Liver (tissue), 8 donors: ENCODE measurements at regions not wholly inside any gene's neighbourhood (a gene's known extent, or its start where the extent isn't known, plus 50 kb on each side); places are given as distances from the start of the nearest gene placed in this dataset.
A peak's percentile ranks its signal among the peaks of the same experiment; 100 is the strongest.

ENCODE experiments used
- DNase-seq: peaks from one replicate; pipeline ENCODE4 v3.0.0-alpha.2; 2017; ENCODE audit warnings: low spot score
- H3K27ac ChIP-seq, 2 donors: one replicate each; pipeline ENCODE4 v1.7.0; 2013; ENCODE audit warnings: inconsistent platforms in 2 of 2, low read length in 2 of 2, control low read depth in 1 of 2, low read depth in 1 of 2, mild to moderate bottlenecking in 1 of 2
- H3K27me3 ChIP-seq, 4 donors: one replicate each; pipeline versions ENCODE4 v1.6.1 to v1.7.0; 2013; ENCODE audit warnings: low read length in 3 of 4, inconsistent platforms in 1 of 4, mild to moderate bottlenecking in 1 of 4, moderate library complexity in 1 of 4; ENCODE audit not compliant: control insufficient read depth in 4 of 4, insufficient read depth in 4 of 4
- H3K36me3 ChIP-seq, 4 donors: one replicate each; pipeline versions ENCODE4 v1.6.1 to v1.7.0; 2013; ENCODE audit warnings: low read length in 3 of 4, mild to moderate bottlenecking in 3 of 4, low read depth in 1 of 4, moderate library complexity in 1 of 4; ENCODE audit not compliant: control insufficient read depth in 4 of 4, insufficient read depth in 3 of 4
- H3K4me1 ChIP-seq, 4 donors: one replicate each; pipeline versions ENCODE4 v1.6.1 to v1.7.0; 2013; ENCODE audit warnings: low read length in 3 of 4, mild to moderate bottlenecking in 3 of 4, moderate library complexity in 1 of 4; ENCODE audit not compliant: control insufficient read depth in 4 of 4, insufficient read depth in 4 of 4
- H3K4me3 ChIP-seq, 3 donors: one replicate each; pipeline versions ENCODE4 v1.6.1 to v1.7.0; 2013; ENCODE audit warnings: low read length in 3 of 3, control low read depth in 1 of 3, low read depth in 1 of 3, mild to moderate bottlenecking in 1 of 3
- H3K9ac ChIP-seq, 2 donors: one replicate each; pipeline ENCODE4 v1.7.0; 2013; ENCODE audit warnings: low read length in 2 of 2, mild to moderate bottlenecking in 2 of 2, moderate library complexity in 2 of 2, control low read depth in 1 of 2, low read depth in 1 of 2
- H3K9me3 ChIP-seq, 4 donors: one replicate each; pipeline versions ENCODE4 v1.6.1 to v1.7.0; 2013; ENCODE audit warnings: low read length in 3 of 4; ENCODE audit not compliant: control insufficient read depth in 4 of 4
- CTCF ChIP-seq: fragments of 150-350 bp; IDR thresholded peaks from 2 replicates; pipeline ENCODE4 v1.5.1; 2017; ENCODE audit warnings: improper control_type of control experiment, low read depth, low read length; ENCODE audit not compliant: missing input control
- EGR1 ChIP-seq, 2 donors: IDR thresholded peaks; 2 replicates each; pipeline ENCODE4 v1.6.1; 2016 to 2018; ENCODE audit warnings: antibody characterized with exemption in 2 of 2, low read depth in 2 of 2
- FOXA1 ChIP-seq: IDR thresholded peaks from 2 replicates; pipeline ENCODE4 v1.6.1; 2016; ENCODE audit warnings: antibody characterized with exemption
- FOXA2 ChIP-seq: IDR thresholded peaks from 2 replicates; pipeline ENCODE4 v1.6.1; 2016; ENCODE audit warnings: antibody characterized with exemption
- GABPA ChIP-seq, 2 donors: IDR thresholded peaks in 1 of 2; conservative IDR thresholded peaks in 1 of 2; 2 replicates each; pipeline ENCODE4 v1.6.1; 2016; ENCODE audit warnings: antibody characterized with exemption in 2 of 2, mild to moderate bottlenecking in 1 of 2, moderate library complexity in 1 of 2
- HNF4A ChIP-seq, 2 donors: conservative IDR thresholded peaks; 2 replicates each; pipeline ENCODE4 v1.6.1; 2016; ENCODE audit warnings: antibody characterized with exemption in 2 of 2, mild to moderate bottlenecking in 2 of 2
- HNF4G ChIP-seq: IDR thresholded peaks from 2 replicates; pipeline ENCODE4 v1.6.1; 2016; ENCODE audit warnings: antibody characterized with exemption
- JUND ChIP-seq, 2 donors: IDR thresholded peaks; 2 replicates each; pipeline ENCODE4 v1.6.1; 2016; ENCODE audit warnings: antibody characterized with exemption in 2 of 2
- NR2F2 ChIP-seq: IDR thresholded peaks from 2 replicates; pipeline ENCODE4 v1.6.1; 2016; ENCODE audit warnings: antibody characterized with exemption
- RAD21 ChIP-seq, 2 donors: IDR thresholded peaks; 2 replicates each; pipeline ENCODE4 v1.6.1; 2016; ENCODE audit warnings: antibody characterized with exemption in 2 of 2, mild to moderate bottlenecking in 2 of 2
- REST ChIP-seq: IDR thresholded peaks from 2 replicates; pipeline ENCODE4 v1.6.1; 2016; ENCODE audit warnings: antibody characterized with exemption, mild to moderate bottlenecking
- RXRA ChIP-seq, 2 donors: IDR thresholded peaks; 2 replicates each; pipeline ENCODE4 v1.6.1; 2017 to 2018; ENCODE audit warnings: antibody characterized with exemption in 2 of 2, mild to moderate bottlenecking in 1 of 2
- SP1 ChIP-seq: IDR thresholded peaks from 2 replicates; pipeline ENCODE4 v1.6.1; 2018; ENCODE audit warnings: antibody characterized with exemption, mild to moderate bottlenecking
- TAF1 ChIP-seq: conservative IDR thresholded peaks from 2 replicates; pipeline ENCODE4 v1.6.1; 2016; ENCODE audit warnings: antibody characterized with exemption, mild to moderate bottlenecking
- YY1 ChIP-seq: IDR thresholded peaks from 2 replicates; pipeline ENCODE4 v1.6.1; 2016; ENCODE audit warnings: antibody characterized with exemption, mild to moderate bottlenecking
- WGBS: extraction: QIAGEN DNeasy Blood & Tissue Kit; methylation state at CpG from one replicate; pipeline ENCODE4 v1.1.7; 2013; 5-methylcytosine and 5-hydroxymethylcytosine counted together
- TF ChIP-seq, protein P1 (sequence below): IDR thresholded peaks from 2 replicates; pipeline ENCODE4 v1.6.1; 2016; ENCODE audit warnings: antibody characterized with exemption
- donor health status: healthy.
- donor health status: healthy.
- donor health status: healthy.
- donor health status: healthy.
- donor health status: healthy.

DNA sequence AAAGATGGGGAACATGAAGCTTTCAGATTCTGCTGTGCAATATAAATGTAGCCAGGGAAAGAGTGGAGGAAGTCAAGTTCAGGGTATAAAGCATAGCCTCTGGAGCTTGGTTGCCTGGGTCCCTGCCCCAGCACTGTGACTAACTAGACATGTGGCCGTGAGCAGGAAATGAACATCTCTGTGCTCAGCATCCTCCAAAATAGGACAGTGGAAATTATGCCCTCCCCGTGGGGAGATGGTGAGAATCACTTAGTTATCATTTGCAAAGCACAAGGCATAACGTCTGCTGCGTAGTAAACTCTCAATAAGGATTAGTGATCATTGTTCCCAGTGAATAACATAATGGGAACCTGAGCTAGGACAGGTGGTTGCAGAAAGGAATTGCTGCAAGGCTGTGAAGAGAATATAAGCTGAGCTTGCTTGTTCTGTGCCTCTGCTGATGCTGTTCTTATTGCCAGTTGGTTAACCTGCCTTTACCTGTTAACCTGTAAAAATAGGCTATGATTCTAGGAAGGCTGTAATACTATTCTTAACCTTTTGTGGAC, 441.0 kb downstream of the COG6 start:
- TF ChIP-seq, protein P1, sequence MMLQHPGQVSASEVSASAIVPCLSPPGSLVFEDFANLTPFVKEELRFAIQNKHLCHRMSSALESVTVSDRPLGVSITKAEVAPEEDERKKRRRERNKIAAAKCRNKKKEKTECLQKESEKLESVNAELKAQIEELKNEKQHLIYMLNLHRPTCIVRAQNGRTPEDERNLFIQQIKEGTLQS = peak; percentile 12
- TF ChIP-seq EGR1 (IDR thresholded peaks at IDR 0.05; ENCODE audit: low read depth in 2 of 2) (no peak), RXRA (IDR thresholded peaks at IDR 0.05) (no peak), REST (no peak), CTCF (no peak)
- Histone ChIP-seq H3K9me3 (peaks cover 0 to 5% (median 0%) of the 10 kb centered on the region in 4 donors), H3K27ac (peak overlapping the region in 1 of 2 donors; percentile 54), H3K9ac (no peak overlapping the region), H3K4me1 (peaks cover 0 to 26% (median 17%) of the 10 kb centered on the region in 4 donors), H3K36me3 (no peaks in the 10 kb centered on the region), H3K27me3 (no peaks in the 10 kb centered on the region), H3K4me3 (no peak overlapping the region)
- no peak for DNase-seq
- WGBS = 55% methylated on average over 4 of the region's 4 CpGs

- no peak for DNase-seq
- H3K27ac ChIP-seq = no peak overlapping the region
- 97% methylated on average over 7 of the region's 7 CpGs for WGBS
- H3K4me3 ChIP-seq = no peak overlapping the region
- peaks cover 0 to 26% (median 17%) of the 10 kb centered on the region in 4 donors for H3K4me1 ChIP-seq
- TF ChIP-seq CTCF (no peak), SP1 (no peak), REST (no peak), JUND (IDR thresholded peaks at IDR 0.05) (no peak), TAF1 (no peak), FOXA2 (no peak), GABPA (IDR thresholded peaks at IDR 0.05 in 1 of 2, conservative IDR thresholded peaks at IDR 0.05 in 1 of 2) (no peak), NR2F2 (no peak), YY1 (no peak), RAD21 (IDR thresholded peaks at IDR 0.05) (no peak), HNF4A (conservative IDR thresholded peaks at IDR 0.05) (no peak), EGR1 (IDR thresholded peaks at IDR 0.05; ENCODE audit: low read depth in 2 of 2) (no peak), HNF4G (no peak), FOXA1 (no peak)
- TF ChIP-seq, protein P1 = no peak
- H3K9ac ChIP-seq = no peak overlapping the region
- H3K27me3 ChIP-seq = no peaks in the 10 kb centered on the region
- no peaks in the 10 kb centered on the region for H3K36me3 ChIP-seq
- peaks cover 0 to 5% (median 0%) of the 10 kb centered on the region in 4 donors for H3K9me3 ChIP-seq
Observed at GRCh38 chr13:40098246-40098645, 442.8 kb downstream of the COG6 start.
